Stomach (tissue), 4 donors: ENCODE measurements at regions not wholly inside any gene's neighbourhood (a gene's known extent, or its start where the extent isn't known, plus 50 kb on each side); places are given as distances from the start of the nearest gene placed in this dataset.

Experiments
- EP300 ChIP-seq: sonication (generic); formaldehyde crosslinking; IDR thresholded peaks from one replicate; pipeline ENCODE4 v1.6.1; 2017; ENCODE audit warnings: antibody characterized with exemption
- POLR2A ChIP-seq, 4 donors: fragments of 450-650 bp; IDR thresholded peaks; one replicate each; pipeline ENCODE4 v1.6.1; 2016; ENCODE audit warnings: antibody characterized with exemption in 4 of 4, control low read depth in 2 of 4, mild to moderate bottlenecking in 1 of 4, moderate library complexity in 1 of 4
- POLR2AphosphoS5 ChIP-seq, 3 donors: sonication (generic); formaldehyde crosslinking; IDR thresholded peaks; one replicate each; pipeline ENCODE4 v1.6.1; 2016; ENCODE audit warnings: antibody characterized with exemption in 3 of 3
- TF ChIP-seq, protein P1 (sequence below), 7 experiments: fragments of 450-650 bp in 4 of 7; fragments of 200-600 bp in 3 of 7; sonication (generic) in 3 of 7; IDR thresholded peaks; one replicate each; pipeline ENCODE4 v1.5.1; 2016 to 2019; ENCODE audit warnings: antibody characterized with exemption in 7 of 7, control low read depth in 2 of 7, mild to moderate bottlenecking in 1 of 7

DNA sequence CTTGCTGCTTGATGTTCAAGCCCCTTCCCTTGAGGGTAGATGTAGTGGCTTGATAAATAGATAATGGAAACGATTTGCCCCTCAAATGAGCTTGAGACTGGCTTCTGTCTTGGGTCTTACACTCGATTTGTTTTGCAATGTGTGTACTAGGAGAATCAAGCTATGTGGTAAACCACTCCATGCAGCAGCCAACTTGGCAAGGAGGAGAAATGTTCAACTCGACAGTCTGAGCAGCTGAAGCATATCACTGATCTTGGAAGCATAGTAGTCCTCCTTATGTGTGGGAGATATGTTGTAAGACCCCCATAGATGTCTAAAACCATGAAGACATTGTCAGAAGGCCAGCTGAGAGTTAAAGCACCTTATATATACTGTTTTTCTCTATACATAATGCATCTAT is 125.3 kb downstream of the CCNG2 start:
- TF ChIP-seq, protein P1, sequence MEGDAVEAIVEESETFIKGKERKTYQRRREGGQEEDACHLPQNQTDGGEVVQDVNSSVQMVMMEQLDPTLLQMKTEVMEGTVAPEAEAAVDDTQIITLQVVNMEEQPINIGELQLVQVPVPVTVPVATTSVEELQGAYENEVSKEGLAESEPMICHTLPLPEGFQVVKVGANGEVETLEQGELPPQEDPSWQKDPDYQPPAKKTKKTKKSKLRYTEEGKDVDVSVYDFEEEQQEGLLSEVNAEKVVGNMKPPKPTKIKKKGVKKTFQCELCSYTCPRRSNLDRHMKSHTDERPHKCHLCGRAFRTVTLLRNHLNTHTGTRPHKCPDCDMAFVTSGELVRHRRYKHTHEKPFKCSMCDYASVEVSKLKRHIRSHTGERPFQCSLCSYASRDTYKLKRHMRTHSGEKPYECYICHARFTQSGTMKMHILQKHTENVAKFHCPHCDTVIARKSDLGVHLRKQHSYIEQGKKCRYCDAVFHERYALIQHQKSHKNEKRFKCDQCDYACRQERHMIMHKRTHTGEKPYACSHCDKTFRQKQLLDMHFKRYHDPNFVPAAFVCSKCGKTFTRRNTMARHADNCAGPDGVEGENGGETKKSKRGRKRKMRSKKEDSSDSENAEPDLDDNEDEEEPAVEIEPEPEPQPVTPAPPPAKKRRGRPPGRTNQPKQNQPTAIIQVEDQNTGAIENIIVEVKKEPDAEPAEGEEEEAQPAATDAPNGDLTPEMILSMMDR (IDR thresholded peaks at IDR 0.05) = no peak
- TF ChIP-seq EP300 (no peak), POLR2A (IDR thresholded peaks at IDR 0.05) (no peak), POLR2AphosphoS5 (IDR thresholded peaks at IDR 0.05) (no peak)
